Kidney (tissue), 13 donors: ENCODE measurements at regions not wholly inside any gene's neighbourhood (a gene's known extent, or its start where the extent isn't known, plus 50 kb on each side); places are given as distances from the start of the nearest gene placed in this dataset.
"Not testable (repeated sequence)": the region's sequence is repeated elsewhere in the genome, so short reads cannot be mapped to it uniquely, and the experiment has no call there.

ENCODE experiments used
- DNase-seq, 5 donors: peaks; one replicate each; pipeline ENCODE4 v3.0.0-alpha.2; 2013 to 2020
- FAIRE-seq: peaks from 2 replicates; lab custom pipeline; 2012; peaks lifted over from hg19 to GRCh38; lab: Jason Lieb, UNC
- H3K27ac ChIP-seq, 2 donors: one replicate each; pipeline ENCODE4 v1.7.0; 2013; ENCODE audit warnings: low read depth in 2 of 2, low read length in 2 of 2, inconsistent platforms in 1 of 2
- H3K27me3 ChIP-seq: one replicate; pipeline ENCODE4 v1.7.1; 2013; ENCODE audit warnings: low read length, inconsistent platforms; ENCODE audit not compliant: control insufficient read depth, insufficient read depth
- H3K36me3 ChIP-seq, 3 donors: one replicate each; pipeline versions ENCODE4 v1.7.0 to v1.7.1; 2013; ENCODE audit warnings: low read length in 3 of 3, control low read depth in 1 of 3, inconsistent platforms in 1 of 3; ENCODE audit not compliant: insufficient read depth in 3 of 3, control insufficient read depth in 2 of 3
- H3K4me1 ChIP-seq, 3 donors: one replicate each; pipeline versions ENCODE4 v1.7.0 to v1.7.1; 2013; ENCODE audit warnings: low read length in 3 of 3, inconsistent platforms in 1 of 3, low read depth in 1 of 3; ENCODE audit not compliant: control insufficient read depth in 2 of 3, insufficient read depth in 2 of 3
- H3K4me3 ChIP-seq, 3 donors: one replicate each; pipeline versions ENCODE4 v1.7.0 to v1.8.1; 2013; ENCODE audit warnings: low read length in 3 of 3, control low read depth in 1 of 3, inconsistent platforms in 1 of 3
- H3K9ac ChIP-seq, 3 donors: one replicate each; pipeline versions ENCODE4 v1.7.0 to v1.7.1; 2013; ENCODE audit warnings: low read length in 3 of 3, control low read depth in 1 of 3, inconsistent platforms in 1 of 3
- H3K9me3 ChIP-seq, 3 donors: one replicate each; pipeline versions ENCODE4 v1.7.0 to v1.7.1; 2013; ENCODE audit warnings: low read length in 3 of 3, control low read depth in 1 of 3, inconsistent platforms in 1 of 3; ENCODE audit not compliant: control insufficient read depth in 2 of 3, insufficient read depth in 1 of 3
- intact Hi-C: fragments of 100-400 bp; cut with DNase I; formaldehyde crosslinking; loops from one replicate; pipeline ENCODE4 v1.11.1; 2022
- TF ChIP-seq, protein P1 (sequence below): IDR thresholded peaks from 3 replicates; pipeline ENCODE4 v1.5.1; 2012; ENCODE audit warnings: mild to moderate bottlenecking, moderate library complexity, borderline replicate concordance; ENCODE audit not compliant: insufficient read depth; ENCODE audit errors: extremely low read depth
- donor health status: control.
- donor health status: control.
- donor health status: control.
- donor health status: control.
- donor health status: control.
- donor health status: DM: yes; HTN: yes; CAD: no.
- donor health status: Normal renal cell carcinoma (clear cell type).

DNA sequence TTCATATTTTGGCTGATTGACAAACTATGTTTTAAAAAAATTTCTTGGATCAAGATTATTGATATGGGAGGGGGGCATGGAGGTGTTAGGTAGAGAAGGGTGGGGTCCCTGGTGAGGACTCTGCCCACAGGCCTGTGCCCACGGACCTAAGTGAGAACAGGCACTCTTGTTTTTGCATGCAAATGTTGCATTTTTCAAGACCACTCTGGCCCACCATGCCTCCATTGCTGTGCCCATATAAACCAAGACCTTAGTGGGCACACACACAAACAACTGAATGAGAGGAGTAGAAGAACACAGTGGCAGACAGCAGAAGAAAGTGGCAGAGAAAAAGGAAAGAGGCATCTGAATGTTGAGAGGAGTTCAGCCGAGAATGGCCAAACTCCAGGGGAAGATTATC is 69.6 kb upstream of the ZNF98 start:
- H3K27ac ChIP-seq, result no peak overlapping the region
- TF ChIP-seq, protein P1, sequence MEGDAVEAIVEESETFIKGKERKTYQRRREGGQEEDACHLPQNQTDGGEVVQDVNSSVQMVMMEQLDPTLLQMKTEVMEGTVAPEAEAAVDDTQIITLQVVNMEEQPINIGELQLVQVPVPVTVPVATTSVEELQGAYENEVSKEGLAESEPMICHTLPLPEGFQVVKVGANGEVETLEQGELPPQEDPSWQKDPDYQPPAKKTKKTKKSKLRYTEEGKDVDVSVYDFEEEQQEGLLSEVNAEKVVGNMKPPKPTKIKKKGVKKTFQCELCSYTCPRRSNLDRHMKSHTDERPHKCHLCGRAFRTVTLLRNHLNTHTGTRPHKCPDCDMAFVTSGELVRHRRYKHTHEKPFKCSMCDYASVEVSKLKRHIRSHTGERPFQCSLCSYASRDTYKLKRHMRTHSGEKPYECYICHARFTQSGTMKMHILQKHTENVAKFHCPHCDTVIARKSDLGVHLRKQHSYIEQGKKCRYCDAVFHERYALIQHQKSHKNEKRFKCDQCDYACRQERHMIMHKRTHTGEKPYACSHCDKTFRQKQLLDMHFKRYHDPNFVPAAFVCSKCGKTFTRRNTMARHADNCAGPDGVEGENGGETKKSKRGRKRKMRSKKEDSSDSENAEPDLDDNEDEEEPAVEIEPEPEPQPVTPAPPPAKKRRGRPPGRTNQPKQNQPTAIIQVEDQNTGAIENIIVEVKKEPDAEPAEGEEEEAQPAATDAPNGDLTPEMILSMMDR, result no peak
- H3K27me3 ChIP-seq, result no peaks in the 10 kb centered on the region
- no peak for FAIRE-seq
- no peak for DNase-seq
- H3K4me1 ChIP-seq, result no peaks in the 10 kb centered on the region
- no peak overlapping the region for H3K4me3 ChIP-seq
- H3K9ac ChIP-seq, result no peak overlapping the region
- H3K9me3 ChIP-seq, result peaks cover 0 to 45% (median 4%) of the 10 kb centered on the region in 3 donors
- intact Hi-C loops, result no loop called here
- peaks cover 0 to 2% (median 0%) of the 10 kb centered on the region in 3 donors for H3K36me3 ChIP-seq

GRCh38 chr19:22483514-22483913 is 61.4 kb upstream of the ZNF98 start:
- H3K36me3 ChIP-seq, H3K4me3 ChIP-seq, DNase-seq, intact Hi-C loops, H3K27ac ChIP-seq, H3K27me3 ChIP-seq, FAIRE-seq, H3K4me1 ChIP-seq, H3K9ac ChIP-seq: not testable (repeated sequence)
- peaks cover 0 to 44% (median 11%) of the 10 kb centered on the region in 3 donors for H3K9me3 ChIP-seq

DNA sequence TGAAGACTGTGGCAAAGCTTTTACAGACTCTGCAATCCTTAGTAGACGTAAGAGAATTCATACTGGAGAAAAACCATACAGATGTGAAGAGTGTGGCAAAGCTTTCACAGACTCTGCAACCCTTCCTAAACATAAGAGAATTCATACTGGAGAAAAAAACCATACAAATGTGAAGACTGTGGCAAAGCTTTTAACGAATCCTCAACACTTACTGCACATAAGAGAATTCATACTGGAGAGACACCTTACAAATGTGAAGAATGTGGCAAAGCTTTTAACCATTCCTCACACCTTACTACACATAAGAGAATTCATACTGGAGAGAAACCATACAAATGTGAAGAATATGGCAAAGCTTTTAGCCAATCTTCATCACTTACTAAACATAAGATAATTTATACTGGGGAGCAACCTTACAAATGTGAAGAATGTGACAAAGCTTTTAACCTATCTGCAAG is 50.1 kb upstream of the ZNF98 start:
- no peak for FAIRE-seq
- Histone ChIP-seq H3K4me1 (no peaks in the 10 kb centered on the region), H3K4me3 (no peak overlapping the region), H3K36me3 (no peaks in the 10 kb centered on the region), H3K9ac (no peak overlapping the region), H3K9me3 (peaks cover 0 to 80% (median 34%) of the 10 kb centered on the region in 3 donors), H3K27me3 (no peaks in the 10 kb centered on the region), H3K27ac (no peak overlapping the region)
- TF ChIP-seq, protein P1, result no peak
- intact Hi-C loops, result no loop called here
- DNase-seq, result no peak
